GM12865 (cell line): ENCODE measurements at regions not wholly inside any gene's neighbourhood (a gene's known extent, or its start where the extent isn't known, plus 50 kb on each side); places are given as distances from the start of the nearest gene placed in this dataset.

Experiments used
- DNase-seq: peaks from one replicate; pipeline ENCODE4 v3.0.0; 2010; ENCODE audit warnings: low read depth
- H3K4me3 ChIP-seq: 2 replicates; pipeline ENCODE4 v1.5.1; 2011; ENCODE audit warnings: mild to moderate bottlenecking, low read depth, low read length, control low read depth
- CTCF ChIP-seq: IDR thresholded peaks from 2 replicates; pipeline ENCODE4 v1.5.1; 2011; ENCODE audit warnings: low read length, control low read depth, low read depth, inconsistent platforms; ENCODE audit not compliant: insufficient read depth; ENCODE audit errors: missing control alignments

DNA sequence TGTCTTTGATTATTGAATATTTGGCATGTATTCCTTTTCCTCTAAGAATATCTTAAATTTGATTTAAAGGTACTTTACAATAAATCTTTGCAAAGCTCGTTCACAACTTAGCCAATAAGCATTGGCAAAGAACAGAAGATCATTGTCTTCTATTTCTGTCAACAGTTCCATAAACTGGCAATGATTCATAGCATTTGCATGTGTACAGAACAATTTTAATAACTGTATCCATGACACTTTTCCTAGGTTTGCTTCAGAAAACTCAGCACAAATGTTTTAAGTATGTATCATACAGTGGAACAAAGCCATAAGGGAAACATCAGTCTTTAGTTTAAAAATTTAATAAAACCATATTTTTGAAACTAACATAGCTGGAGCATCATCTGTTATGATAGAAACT lies 462.7 kb upstream of the RPS6KA3 start:
- no peak overlapping the region for H3K4me3 ChIP-seq
- TF ChIP-seq CTCF, result no peak
- DNase-seq, result no peak

- no peak for DNase-seq
Measured at GRCh38 chrX:20727447-20727846, 460.7 kb upstream of the RPS6KA3 start.

GRCh38 chrX:20720954-20721626 lies 454.4 kb upstream of the RPS6KA3 start:
- no peak for TF ChIP-seq CTCF
- H3K4me3 ChIP-seq, result no peak overlapping the region
- no peak for DNase-seq

More at GRCh38 chrX:20727447-20727846, 460.7 kb upstream of the RPS6KA3 start:
- no peak for TF ChIP-seq CTCF
- H3K4me3 ChIP-seq, result no peak overlapping the region

DNA sequence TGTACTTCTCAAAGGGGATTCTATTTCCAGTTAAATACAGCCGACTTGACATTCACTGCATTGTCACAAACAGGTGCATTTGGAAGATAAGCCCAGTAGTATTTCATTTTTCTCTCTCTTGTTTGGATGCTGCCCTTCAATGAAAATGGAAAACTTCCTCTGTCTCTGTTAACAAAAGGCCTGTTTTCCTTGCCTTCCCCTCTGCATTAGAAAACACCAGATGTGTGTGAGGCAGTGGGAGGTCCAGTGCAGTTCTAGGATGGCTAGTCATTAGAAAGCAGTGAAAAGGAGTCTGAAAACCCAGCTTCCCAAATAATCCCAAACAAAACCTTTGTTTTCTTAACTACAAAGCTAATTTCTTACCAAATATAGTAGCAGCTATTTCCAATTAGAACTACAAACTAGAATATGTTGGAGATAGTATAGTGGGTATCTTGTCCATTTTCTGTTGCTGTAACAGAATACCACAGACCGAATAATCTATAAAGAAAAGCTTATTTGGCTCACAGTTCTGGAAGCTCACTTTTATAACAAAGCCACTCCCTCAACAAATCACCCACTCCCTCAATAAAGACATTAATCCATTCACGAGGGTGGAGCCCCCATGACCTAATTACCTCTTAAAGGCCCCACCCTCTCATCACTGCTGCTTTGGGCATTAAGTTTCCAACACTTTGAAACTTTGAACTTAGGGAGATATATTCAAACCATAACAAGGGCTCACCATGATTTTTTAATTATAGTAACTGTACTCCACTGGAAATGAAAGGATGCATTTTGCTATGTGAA lies 452.1 kb upstream of the RPS6KA3 start:
- no peak overlapping the region for H3K4me3 ChIP-seq
- no peak for DNase-seq

GRCh38 chrX:20715176-20715575 lies 448.5 kb upstream of the RPS6KA3 start:
- no peak overlapping the region for H3K4me3 ChIP-seq
- no peak for TF ChIP-seq CTCF
- DNase-seq, result no peak

More for the DNA sequence above, 452.1 kb upstream of the RPS6KA3 start:
- no peak for TF ChIP-seq CTCF

- no peak for DNase-seq
- TF ChIP-seq CTCF, result no peak
- H3K4me3 ChIP-seq, result no peak overlapping the region
Measured at GRCh38 chrX:20712811-20713210, 446.1 kb upstream of the RPS6KA3 start.
